ENCODE measurements at regions not wholly inside any gene's neighbourhood (a gene's known extent, or its start where the extent isn't known, plus 50 kb on each side); places are given as distances from the start of the nearest gene placed in this dataset.

DNA sequence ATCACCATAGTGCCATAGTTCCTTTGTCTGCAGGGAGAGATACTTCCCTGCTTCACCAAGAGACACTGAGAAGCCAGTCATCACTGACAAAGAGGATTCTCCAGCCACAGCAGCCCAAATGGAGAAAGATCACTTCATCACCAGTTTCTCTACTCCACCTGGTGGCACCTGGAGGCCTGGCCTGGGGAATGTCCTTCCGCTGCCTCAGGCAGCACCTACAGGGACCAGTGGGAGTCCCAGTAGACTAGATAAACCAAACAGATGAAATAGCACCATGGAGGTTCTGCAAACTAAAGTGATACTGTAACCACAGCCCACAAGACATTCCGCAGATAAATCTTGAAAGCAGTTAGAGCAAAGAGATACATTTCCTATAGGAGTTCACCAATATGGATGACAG, 266.5 kb downstream of the C6orf118 start:
- TF ChIP-seq, protein P1, sequence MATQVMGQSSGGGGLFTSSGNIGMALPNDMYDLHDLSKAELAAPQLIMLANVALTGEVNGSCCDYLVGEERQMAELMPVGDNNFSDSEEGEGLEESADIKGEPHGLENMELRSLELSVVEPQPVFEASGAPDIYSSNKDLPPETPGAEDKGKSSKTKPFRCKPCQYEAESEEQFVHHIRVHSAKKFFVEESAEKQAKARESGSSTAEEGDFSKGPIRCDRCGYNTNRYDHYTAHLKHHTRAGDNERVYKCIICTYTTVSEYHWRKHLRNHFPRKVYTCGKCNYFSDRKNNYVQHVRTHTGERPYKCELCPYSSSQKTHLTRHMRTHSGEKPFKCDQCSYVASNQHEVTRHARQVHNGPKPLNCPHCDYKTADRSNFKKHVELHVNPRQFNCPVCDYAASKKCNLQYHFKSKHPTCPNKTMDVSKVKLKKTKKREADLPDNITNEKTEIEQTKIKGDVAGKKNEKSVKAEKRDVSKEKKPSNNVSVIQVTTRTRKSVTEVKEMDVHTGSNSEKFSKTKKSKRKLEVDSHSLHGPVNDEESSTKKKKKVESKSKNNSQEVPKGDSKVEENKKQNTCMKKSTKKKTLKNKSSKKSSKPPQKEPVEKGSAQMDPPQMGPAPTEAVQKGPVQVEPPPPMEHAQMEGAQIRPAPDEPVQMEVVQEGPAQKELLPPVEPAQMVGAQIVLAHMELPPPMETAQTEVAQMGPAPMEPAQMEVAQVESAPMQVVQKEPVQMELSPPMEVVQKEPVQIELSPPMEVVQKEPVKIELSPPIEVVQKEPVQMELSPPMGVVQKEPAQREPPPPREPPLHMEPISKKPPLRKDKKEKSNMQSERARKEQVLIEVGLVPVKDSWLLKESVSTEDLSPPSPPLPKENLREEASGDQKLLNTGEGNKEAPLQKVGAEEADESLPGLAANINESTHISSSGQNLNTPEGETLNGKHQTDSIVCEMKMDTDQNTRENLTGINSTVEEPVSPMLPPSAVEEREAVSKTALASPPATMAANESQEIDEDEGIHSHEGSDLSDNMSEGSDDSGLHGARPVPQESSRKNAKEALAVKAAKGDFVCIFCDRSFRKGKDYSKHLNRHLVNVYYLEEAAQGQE (IDR thresholded peaks at IDR 0.05; ENCODE audit: low read depth) = no peak
- TF ChIP-seq EZH2phosphoT487 (IDR thresholded peaks at IDR 0.05; ENCODE audit: borderline replicate concordance) (no peak), CEBPB (IDR thresholded peaks at IDR 0.05; ENCODE audit: low read depth) (no peak), EZH2 (IDR thresholded peaks at IDR 0.05) (no peak), RAD21 (IDR thresholded peaks at IDR 0.05; ENCODE audit: low read depth) (no peak), POLR2A (IDR thresholded peaks at IDR 0.05; ENCODE audit: borderline replicate concordance, extremely low read depth, insufficient read depth, insufficient read length) (no peak), SRF (IDR thresholded peaks at IDR 0.05; ENCODE audit: low read depth) (no peak), POLR2AphosphoS5 (IDR thresholded peaks at IDR 0.05; ENCODE audit: low read depth, low read length) (no peak), ZNF274 (IDR thresholded peaks at IDR 0.05; ENCODE audit: low read depth, low read length) (no peak)
- TF ChIP-seq, protein P2, sequence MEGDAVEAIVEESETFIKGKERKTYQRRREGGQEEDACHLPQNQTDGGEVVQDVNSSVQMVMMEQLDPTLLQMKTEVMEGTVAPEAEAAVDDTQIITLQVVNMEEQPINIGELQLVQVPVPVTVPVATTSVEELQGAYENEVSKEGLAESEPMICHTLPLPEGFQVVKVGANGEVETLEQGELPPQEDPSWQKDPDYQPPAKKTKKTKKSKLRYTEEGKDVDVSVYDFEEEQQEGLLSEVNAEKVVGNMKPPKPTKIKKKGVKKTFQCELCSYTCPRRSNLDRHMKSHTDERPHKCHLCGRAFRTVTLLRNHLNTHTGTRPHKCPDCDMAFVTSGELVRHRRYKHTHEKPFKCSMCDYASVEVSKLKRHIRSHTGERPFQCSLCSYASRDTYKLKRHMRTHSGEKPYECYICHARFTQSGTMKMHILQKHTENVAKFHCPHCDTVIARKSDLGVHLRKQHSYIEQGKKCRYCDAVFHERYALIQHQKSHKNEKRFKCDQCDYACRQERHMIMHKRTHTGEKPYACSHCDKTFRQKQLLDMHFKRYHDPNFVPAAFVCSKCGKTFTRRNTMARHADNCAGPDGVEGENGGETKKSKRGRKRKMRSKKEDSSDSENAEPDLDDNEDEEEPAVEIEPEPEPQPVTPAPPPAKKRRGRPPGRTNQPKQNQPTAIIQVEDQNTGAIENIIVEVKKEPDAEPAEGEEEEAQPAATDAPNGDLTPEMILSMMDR (IDR thresholded peaks at IDR 0.05 in 2 of 3, conservative IDR thresholded peaks at IDR 0.05 in 1 of 3; ENCODE audit: borderline replicate concordance in 1 of 3, insufficient read depth in 1 of 3, low read depth in 2 of 3, low read length in 2 of 3) = no peak
- TF ChIP-seq, protein P3, sequence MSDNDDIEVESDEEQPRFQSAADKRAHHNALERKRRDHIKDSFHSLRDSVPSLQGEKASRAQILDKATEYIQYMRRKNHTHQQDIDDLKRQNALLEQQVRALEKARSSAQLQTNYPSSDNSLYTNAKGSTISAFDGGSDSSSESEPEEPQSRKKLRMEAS (IDR thresholded peaks at IDR 0.05) = no peak
